ENCODE measurements at regions not wholly inside any gene's neighbourhood (a gene's known extent, or its start where the extent isn't known, plus 50 kb on each side); places are given as distances from the start of the nearest gene placed in this dataset.

DNA sequence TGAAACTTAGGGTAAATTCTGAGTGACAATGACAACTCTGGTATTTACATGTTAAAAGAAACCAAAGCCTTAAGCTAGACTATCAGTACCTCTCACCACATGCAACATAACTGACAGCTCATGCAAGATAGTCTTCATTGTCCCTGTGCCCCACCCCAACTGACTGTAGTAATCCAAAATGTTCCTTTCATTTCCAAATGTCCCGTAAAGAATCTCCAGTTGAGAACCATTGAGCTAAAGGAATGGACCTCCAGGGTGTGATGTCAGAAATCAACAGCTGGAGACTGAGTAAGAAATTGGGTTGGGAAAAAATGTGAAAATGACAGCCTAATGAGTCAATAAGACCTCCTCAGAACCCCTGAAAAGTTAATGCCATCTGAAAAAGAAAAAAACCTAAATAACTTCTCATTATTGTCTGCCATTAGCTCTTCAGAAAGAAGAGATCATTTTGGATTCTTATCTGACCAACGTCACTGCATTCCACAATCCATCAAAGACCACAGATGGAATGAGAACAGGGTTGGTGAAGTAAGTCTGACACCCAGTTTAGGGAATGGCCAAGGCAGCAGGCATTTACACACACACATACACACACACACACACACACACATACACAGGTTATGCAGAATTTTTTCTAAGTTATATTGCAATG, 51.7 kb upstream of the ACVR2A start:
- Histone ChIP-seq H3K27me3 (no peaks in the 10 kb centered on the region), H3K36me3 (no peaks in the 10 kb centered on the region), H3K4me3 (no peak overlapping the region), H3K9me3 (no peaks in the 10 kb centered on the region), H3K4me1 (no peaks in the 10 kb centered on the region), H3K27ac (no peak overlapping the region)
- TF ChIP-seq POLR2A (IDR thresholded peaks at IDR 0.05) = no peak
- TF ChIP-seq, protein P1, sequence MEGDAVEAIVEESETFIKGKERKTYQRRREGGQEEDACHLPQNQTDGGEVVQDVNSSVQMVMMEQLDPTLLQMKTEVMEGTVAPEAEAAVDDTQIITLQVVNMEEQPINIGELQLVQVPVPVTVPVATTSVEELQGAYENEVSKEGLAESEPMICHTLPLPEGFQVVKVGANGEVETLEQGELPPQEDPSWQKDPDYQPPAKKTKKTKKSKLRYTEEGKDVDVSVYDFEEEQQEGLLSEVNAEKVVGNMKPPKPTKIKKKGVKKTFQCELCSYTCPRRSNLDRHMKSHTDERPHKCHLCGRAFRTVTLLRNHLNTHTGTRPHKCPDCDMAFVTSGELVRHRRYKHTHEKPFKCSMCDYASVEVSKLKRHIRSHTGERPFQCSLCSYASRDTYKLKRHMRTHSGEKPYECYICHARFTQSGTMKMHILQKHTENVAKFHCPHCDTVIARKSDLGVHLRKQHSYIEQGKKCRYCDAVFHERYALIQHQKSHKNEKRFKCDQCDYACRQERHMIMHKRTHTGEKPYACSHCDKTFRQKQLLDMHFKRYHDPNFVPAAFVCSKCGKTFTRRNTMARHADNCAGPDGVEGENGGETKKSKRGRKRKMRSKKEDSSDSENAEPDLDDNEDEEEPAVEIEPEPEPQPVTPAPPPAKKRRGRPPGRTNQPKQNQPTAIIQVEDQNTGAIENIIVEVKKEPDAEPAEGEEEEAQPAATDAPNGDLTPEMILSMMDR (IDR thresholded peaks at IDR 0.05) = no peak
- DNase-seq = no peak

GRCh38 chr2:147790580-147790979, 54.2 kb upstream of the ACVR2A start:
- Histone ChIP-seq H3K9me3 (no peaks in the 10 kb centered on the region), H3K27ac (no peak overlapping the region), H3K4me3 (no peak overlapping the region), H3K4me1 (no peaks in the 10 kb centered on the region), H3K27me3 (no peaks in the 10 kb centered on the region), H3K36me3 (no peaks in the 10 kb centered on the region)
- no peak for DNase-seq
- no peak for TF ChIP-seq POLR2A (IDR thresholded peaks at IDR 0.05)
- TF ChIP-seq, protein P1 (IDR thresholded peaks at IDR 0.05) = no peak

GRCh38 chr2:147789720-147790119, 55.1 kb upstream of the ACVR2A start:
- no peak overlapping the region for H3K27ac ChIP-seq
- no peaks in the 10 kb centered on the region for H3K4me1 ChIP-seq
- TF ChIP-seq, protein P1 (IDR thresholded peaks at IDR 0.05) = no peak
- TF ChIP-seq POLR2A (IDR thresholded peaks at IDR 0.05) = no peak
- H3K27me3 ChIP-seq = no peaks in the 10 kb centered on the region
- DNase-seq = no peak
- H3K36me3 ChIP-seq = no peaks in the 10 kb centered on the region
- H3K9me3 ChIP-seq = no peaks in the 10 kb centered on the region
- H3K4me3 ChIP-seq = no peak overlapping the region

DNA sequence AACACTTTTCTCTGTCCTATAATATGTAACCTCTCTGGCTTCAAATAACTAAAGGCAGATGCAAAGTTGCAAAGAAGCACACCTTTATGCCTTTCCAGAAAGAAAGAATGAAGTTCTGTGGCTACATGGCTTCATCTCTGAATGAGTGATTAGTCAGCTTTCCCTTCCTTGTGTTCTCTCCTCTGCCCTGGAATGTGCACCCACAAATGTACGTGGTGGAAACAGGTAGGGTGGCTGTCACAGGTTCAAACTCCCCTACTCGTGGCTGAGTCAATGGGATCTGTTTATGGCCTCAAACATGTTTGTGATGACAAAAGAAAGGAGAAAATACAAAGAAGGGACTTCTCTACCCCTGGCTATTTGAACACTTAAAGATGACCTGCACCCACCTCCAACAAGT, 55.5 kb upstream of the ACVR2A start:
- Histone ChIP-seq H3K9me3 (no peaks in the 10 kb centered on the region), H3K4me1 (no peaks in the 10 kb centered on the region), H3K36me3 (no peaks in the 10 kb centered on the region), H3K4me3 (no peak overlapping the region), H3K27me3 (no peaks in the 10 kb centered on the region), H3K27ac (no peak overlapping the region)
- TF ChIP-seq, protein P1 (IDR thresholded peaks at IDR 0.05) = no peak
- no peak for TF ChIP-seq POLR2A (IDR thresholded peaks at IDR 0.05)
- DNase-seq = no peak

- no peak overlapping the region for H3K4me3 ChIP-seq
- H3K36me3 ChIP-seq = no peaks in the 10 kb centered on the region
- H3K4me1 ChIP-seq = no peaks in the 10 kb centered on the region
- no peak overlapping the region for H3K27ac ChIP-seq
- no peaks in the 10 kb centered on the region for H3K9me3 ChIP-seq
- TF ChIP-seq, protein P1 (IDR thresholded peaks at IDR 0.05) = no peak
- TF ChIP-seq POLR2A (IDR thresholded peaks at IDR 0.05) = no peak
- H3K27me3 ChIP-seq = no peaks in the 10 kb centered on the region
- no peak for DNase-seq
These were observed 62.5 kb upstream of the ACVR2A start for GRCh38 chr2:147782141-147782930.

Measured in Peyer's patch (tissue), 4 donors.